GM12892 (cell line): ENCODE measurements at regions not wholly inside any gene's neighbourhood (a gene's known extent, or its start where the extent isn't known, plus 50 kb on each side); places are given as distances from the start of the nearest gene placed in this dataset.

Experiments used
- POLR2A ChIP-seq: IDR thresholded peaks from 2 replicates; pipeline ENCODE4 v1.6.1; 2011; ENCODE audit warnings: low read depth, low read length, control low read depth
- POLR2AphosphoS5 ChIP-seq: IDR thresholded peaks from 2 replicates; pipeline ENCODE4 v1.6.1; 2011; ENCODE audit warnings: low read depth, low read length, control low read depth
- TAF1 ChIP-seq: IDR thresholded peaks from 2 replicates; pipeline ENCODE4 v1.6.1; 2011; ENCODE audit warnings: low read depth, mild to moderate bottlenecking, control low read depth, low read length, borderline replicate concordance

DNA sequence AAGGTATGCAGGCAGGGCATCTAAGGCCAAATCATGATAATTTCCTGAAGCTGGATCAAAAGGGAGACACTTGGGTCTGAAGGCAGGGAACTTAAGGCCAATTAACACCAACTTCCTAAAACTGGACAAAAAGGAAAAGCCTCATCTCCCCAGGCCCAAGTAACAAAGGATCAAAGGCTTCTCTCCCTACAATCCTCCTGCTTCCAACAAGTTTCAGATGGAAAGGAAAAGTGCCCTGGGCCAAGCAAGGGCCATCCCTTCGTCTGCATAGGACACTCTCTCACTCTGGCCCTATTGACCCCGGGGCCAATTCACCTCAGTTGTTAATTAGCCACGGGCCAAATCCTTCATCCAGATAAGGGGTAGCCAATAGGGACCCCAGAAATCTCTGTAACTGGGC lies 1335.8 kb upstream of the CDH2 start:
- TF ChIP-seq TAF1 (no peak), POLR2A (no peak), POLR2AphosphoS5 (no peak)
